ENCODE measurements at regions not wholly inside any gene's neighbourhood (a gene's known extent, or its start where the extent isn't known, plus 50 kb on each side); places are given as distances from the start of the nearest gene placed in this dataset.

DNA sequence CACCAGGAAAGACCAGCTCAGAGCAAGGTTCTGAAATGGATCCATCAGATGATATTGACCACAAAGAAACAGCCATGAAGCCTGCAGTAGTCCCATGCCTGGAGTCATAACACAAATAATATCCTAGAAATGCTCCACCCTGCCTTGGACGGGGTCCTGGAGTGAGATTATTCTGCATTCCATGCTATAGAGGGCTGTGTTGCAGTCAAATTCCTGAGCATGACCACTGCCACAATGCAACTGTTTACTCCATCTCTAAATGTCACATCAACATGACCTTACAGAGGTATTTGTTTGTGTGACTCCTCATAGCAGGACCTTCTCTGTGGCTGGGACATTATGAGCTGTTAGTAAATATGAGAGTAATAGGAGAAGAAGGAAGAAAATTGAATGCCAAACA lies 257.5 kb upstream of the TCF21 start:
- no peak for DNase-seq (ENCODE audit: low read depth)

DNA sequence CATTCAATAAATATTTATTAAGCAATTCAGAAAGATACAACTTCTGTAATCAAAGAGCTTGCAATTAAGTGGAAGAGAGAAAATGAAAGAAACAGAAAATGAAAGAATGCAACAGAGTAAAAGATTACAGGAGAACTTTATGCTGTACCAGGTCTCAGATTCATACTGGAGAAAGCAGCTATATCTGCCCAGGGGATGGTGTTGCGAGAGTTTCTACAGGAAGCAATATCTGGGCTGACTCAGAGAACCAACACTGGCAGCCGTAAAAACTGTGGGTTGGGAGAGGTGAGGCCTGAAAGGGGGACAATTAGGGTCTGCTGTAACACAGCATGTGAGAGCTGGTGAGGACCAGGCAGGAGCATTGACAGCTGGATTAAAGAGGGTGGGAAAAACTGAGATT lies 256.7 kb upstream of the TCF21 start:
- DNase-seq (ENCODE audit: low read depth), result no peak

DNA sequence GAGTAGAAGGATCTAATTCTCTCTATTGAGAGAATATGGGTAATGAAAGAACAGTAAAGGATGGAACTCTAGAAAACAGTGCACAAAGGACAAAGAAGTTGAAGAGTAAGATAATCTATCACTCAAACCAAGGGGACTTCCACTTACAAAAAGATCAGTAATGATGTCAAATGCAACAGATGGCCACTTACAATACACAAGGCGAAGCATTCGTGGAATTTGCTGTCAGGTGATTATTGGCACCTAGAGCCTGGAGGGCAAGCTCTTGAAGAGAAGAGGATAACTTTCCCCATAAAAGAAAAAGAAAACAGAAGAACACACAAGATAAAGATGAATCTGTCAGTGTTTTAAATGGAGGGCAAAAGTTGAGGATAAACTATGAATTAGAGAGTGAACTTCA lies 256.0 kb upstream of the TCF21 start:
- no peak for DNase-seq (ENCODE audit: low read depth)

DNA sequence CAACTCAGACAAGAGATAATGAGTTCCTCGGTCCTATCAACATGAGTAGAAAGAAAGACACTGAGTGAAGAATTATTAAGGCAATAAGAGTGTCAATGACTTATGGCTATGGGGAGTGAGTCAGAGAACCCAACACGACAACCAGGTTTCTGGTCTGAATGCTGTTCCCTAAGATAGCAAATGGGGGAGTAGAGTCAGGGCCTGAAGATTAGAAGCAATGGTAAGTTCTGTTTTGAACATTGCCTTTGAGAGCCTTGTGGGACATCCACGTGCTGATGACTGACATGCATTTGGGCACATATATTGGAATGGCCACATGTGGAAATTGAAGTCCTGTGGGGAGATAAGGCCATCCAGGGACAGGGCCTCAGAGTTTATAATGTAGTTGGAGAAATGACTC lies 254.4 kb upstream of the TCF21 start:
- no peak for DNase-seq (ENCODE audit: low read depth)

DNA sequence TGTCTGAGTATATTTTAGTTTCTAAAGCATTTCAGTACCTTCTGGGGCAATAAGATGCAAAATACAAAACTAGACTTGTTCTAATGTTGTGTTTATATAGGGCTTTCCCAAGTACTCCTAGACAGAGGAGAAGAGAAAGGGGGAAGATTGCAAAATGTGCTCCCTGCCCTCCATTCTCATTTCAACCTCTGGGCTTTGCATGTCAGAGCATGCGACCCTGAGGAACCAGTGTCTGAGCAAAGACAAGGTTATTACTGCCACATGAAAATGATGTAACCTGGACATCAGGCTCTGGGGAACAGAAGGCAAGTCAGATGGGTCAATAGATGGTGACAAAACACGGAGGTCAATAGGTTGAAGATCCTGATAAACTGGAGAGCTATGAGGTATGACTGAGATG lies 253.5 kb upstream of the TCF21 start:
- no peak for DNase-seq (ENCODE audit: low read depth)

DNA sequence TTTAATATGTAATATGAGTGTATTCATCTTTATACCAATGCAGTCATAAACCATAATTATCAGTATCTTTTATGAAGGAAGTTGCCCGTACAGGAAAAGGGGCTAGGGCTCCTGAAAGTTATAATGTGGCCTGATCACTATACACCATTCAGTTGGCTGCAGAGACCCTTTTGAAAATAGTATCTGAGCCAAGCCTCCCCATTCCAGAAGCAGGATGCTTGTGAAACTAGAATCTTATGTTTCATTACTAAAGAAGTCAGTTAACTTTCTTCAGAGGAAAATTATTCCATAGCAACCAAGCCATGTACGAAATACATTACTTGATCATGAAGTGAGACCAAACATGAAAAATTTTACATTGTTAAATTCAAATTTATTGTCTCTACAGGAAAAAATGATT lies 251.5 kb upstream of the TCF21 start:
- DNase-seq (ENCODE audit: low read depth), result no peak

DNA sequence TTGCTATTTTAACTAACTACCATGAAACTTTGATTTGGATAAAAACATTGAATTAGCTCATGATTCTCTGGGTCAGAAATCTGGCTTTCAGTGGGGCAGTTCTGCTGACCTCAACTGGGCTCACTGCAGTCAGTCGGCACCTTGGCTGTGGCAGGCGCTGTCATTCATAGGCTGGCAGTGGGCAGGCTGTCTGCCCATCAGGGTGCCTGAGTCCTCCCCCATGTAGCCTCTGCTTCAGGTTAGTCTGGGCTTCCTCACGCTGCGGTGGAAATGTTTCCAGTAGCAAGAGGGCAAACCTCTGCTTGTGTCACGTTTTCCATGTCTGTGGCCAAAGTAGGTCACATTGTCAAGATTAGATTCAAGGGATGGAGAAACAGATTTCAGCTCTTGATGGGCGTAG lies 251.0 kb upstream of the TCF21 start:
- no peak for DNase-seq (ENCODE audit: low read depth)

DNA sequence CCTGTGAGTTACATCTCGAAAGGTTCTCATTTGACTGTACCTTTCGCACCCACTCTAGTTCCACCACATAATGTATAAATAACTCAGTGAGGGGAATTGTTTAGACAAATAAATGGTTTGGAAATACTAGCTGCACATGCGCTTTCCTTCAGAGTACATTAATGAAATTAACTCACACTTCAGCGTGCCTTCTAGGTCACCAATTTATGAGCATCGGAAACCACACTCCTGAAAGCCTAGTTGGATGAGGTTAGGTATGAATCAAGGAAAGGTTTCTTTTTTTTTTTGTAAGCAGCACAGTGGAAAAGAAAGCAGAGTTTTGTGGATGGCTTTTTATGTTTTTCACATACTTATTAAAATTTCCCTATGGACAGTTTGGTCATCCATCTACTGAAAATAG lies 247.8 kb upstream of the TCF21 start:
- DNase-seq (ENCODE audit: low read depth), result no peak

DNA sequence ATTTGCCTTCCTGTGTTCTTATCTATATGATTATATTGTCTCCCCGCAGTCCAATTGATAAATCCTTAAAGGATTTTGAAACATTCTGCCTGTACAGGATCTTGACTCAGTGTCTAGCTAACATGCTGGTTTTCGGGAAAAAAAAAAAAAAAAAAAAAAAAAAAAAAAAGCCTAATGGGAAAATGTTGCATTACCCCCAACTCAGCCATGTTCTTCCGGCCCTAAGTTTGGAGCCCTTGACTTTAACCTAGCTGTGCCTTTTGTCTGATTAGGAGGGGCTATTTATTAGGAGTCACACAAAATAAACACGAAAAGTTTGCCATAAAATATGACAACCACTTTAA lies 244.4 kb upstream of the TCF21 start:
- no peak for DNase-seq (ENCODE audit: low read depth)

DNA sequence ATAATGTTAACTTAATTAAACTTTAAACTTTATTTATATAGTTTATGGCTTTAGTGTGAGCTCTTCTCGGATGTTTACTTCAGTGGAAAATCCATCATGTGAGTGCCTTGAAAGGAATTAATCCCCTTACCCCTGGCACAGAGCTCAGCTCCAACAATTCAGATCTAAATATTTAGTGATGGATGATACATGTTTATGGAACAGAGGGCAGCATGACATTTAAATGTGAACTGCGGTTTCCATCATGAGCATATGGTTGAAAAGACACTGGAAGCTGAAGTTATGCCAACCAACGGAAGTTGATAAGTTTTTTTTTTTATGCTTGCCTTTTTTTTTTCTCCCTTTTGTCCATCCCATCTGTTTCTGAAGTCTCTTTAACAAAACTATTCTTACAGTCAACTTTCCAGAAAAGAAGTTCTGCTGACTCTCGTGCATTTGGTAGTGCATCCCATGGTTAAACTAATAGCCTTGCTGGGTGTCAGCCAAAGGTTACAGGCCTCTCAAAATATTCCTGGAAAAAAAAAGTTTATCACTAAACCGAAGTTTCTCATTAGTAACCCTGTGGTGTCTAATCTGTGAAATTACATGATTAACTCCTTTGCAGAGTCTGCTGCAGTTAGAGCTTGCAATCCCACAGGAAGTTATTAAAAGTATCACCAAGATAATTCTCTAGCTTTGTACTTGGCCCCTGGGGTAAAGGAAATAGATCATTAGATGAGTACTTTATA lies 243.9 kb upstream of the TCF21 start:
- DNase-seq (ENCODE audit: low read depth), result no peak

DNA sequence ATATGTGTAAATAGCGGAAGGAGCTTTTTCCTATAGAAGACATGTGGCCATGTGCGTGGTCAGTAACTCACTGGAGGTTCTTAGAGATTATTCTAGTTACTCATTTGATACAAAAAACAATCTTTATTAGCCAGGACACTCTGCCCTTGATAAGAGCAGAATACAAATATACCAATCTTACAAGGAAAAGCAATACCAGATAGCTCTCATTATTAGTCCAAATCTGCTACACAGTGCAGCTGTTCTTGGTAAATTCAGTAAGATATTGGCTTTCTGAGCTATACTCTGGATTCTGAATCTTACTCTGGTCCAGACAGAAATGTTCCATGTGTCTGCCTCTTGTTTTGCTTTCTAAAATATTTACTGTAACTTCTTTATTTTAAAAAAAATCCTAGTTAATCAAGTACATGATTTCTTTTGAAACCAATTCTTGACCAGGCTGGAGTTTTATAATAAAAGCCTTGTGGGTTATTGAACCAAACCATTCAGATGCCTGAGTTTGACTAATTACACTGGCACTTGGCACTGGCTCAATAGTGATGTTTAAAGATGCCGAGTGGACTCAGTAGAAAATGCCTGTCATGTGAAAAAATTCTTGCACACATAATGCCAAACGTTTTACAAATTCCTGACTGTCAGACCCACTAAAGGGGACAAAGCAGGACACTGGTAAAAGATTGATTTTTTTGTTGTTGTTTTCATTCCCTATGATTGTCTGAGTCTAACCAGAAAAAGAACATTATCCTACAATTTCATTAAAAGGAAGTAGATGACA lies 242.8 kb upstream of the TCF21 start:
- no peak for DNase-seq (ENCODE audit: low read depth)

DNA sequence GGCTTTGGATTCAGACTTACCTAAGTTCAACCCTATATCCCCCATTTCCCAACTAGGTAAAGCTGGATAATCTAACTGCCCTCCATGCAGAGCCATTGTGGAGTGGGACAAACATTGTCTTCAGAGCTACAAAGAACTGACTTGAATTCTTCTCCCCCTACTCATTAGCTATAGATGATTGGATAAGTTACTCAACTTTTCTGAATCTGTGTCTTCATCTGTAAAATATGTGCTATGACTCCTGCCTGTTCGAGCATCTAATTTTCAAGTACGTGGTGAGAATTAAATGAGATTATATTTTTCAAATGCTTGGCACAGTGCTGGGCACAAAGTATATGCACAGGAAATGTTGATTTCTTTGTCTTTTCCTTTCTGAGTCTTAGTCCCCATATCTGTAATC lies 240.3 kb upstream of the TCF21 start:
- no peak for DNase-seq (ENCODE audit: low read depth)

DNA sequence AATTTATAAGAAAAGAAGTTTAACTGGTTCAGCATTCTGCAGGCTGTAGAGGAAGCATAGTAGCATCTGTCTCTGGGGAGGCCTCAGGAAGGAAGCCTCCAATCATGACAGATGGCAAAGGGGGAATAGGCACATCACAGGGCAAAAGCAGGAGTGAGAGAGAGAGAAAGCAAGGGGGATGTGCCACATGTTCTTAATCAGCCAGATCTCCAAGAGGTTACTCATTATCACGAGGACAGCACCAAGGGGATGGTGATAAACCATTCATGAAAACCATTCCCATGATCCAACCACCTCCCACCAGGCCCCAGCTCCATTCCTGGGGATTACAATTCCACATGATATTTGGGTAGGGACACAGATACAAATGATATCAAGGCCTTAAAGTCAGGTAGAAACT lies 217.5 kb upstream of the TCF21 start:
- no peak for DNase-seq (ENCODE audit: low read depth)

DNA sequence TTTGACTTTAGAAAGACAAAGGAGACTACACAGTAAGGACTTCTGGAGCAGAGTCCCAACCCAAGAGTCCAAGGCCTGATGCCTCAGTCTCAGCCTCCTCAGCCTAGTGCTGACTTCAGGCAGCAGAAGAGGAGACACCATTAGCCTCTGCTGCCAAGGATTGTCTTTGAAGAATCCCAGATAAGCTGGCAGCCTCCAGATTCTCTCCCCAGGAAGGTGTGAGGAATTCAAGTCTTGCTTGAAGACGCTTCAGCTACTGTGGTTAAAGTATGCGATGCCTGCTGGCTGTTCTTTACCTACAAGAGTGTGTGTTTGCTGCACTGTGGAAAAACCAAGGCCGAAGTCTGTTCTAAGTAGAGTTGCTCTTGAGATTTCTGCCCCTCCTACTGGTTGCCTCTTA lies 215.9 kb upstream of the TCF21 start:
- no peak for DNase-seq (ENCODE audit: low read depth)

DNA sequence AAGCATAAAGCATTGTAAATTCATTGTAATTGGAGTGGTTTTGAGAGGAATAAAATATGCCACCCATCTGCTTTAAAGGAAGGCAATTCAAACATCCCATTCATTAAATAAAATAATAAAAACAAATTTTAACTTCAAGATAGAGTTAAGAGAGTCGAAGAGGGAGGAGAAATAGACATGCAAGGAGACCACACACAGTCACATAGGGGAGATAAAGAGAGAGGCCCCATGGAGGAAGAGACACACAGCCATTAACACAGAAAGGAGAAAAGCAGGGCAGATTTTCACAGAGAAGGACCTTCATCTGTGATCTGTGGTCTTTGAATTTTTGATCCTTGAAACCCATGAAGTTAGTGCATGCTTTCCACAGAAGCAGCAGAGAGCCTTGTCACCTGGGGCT lies 214.3 kb upstream of the TCF21 start:
- no peak for DNase-seq (ENCODE audit: low read depth)

DNA sequence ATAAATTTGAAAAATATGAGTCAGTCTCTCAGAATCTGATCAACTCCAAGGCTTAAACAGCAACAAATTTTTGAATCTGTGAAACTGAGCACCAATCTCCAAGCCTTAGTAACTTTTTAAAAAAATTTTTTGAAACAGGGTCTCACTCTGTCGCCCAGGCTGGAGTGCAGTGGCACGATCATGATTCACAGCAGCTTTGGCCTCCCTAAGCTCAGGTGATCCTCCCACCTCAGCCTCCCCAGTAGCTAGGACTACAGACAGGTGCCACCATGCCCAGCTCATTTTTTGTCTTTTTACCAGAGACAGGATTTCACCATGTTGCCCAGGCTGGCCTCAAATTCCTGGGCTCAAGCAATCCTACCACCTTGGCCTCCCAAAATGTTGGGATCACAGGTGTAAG lies 207.9 kb upstream of the TCF21 start:
- DNase-seq (ENCODE audit: low read depth), result no peak

DNA sequence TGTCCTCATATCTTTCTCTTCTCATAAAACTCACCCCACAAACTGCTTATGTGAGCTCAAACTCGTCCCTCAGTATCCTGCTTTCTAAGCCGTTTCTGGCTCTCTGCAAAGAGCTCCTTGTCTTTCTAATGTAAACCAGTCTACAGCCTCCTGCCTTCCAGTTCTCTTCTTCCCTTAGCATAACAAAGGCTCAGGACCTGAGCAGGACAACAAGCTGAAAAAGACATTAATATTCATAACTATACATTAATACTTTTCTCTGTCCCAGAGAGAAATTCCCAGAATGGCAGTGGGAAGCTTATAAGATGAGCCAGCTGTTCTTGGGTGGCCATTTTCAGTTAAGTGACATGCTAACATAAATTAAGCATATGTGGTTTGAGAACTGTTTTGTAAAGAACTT lies 207.0 kb upstream of the TCF21 start:
- DNase-seq (ENCODE audit: low read depth), result no peak

DNA sequence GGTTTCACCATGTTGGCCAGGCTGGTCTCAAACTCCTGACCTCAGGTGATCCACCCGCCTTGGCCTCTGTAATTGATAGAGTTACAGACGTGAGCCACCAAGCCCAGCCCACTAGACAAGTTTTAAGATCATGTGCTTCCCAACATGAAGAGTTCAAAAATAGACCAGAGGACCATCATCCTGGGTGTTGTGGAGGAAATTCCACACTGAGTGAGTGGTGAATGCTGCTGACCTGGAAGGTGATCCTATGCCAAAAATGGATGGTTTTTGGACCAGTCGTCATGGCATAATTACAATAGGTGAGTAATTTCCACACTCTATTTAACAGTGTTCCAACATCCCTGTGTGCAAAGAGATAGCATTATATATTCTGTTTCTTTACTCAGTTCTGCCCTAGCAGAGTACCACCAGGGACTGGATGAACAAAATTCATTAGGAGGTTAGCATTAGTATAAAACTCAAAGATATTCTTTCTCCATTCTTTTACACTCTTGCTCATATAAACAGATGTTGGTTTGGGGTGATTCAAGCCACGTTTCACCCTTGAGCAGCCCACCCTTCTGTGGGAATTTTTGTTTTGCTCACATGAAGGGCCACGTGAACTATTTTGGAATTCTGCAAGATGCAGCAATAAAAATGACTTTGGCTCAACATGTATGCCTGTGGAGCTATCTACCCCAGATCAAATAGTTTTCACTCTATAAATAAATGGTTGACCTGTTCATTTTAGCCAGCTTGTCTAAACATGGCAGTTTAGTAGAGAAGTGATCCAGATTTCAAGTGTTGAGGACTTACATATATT lies 206.2 kb upstream of the TCF21 start:
- no peak for DNase-seq (ENCODE audit: low read depth)

DNA sequence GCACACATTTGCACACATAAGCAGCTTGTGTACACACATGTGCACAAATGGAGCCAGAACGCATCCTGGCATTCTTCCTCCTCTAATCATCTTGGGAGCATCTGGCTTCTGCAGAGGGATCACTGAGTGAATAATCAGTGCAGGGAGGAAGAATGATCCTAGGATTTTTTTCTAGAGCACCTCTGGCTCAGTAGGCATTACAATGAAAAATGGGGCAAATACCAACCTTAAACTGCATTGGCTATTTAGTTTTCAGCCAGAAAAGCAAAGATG lies 205.7 kb upstream of the TCF21 start:
- no peak for DNase-seq (ENCODE audit: low read depth)

DNA sequence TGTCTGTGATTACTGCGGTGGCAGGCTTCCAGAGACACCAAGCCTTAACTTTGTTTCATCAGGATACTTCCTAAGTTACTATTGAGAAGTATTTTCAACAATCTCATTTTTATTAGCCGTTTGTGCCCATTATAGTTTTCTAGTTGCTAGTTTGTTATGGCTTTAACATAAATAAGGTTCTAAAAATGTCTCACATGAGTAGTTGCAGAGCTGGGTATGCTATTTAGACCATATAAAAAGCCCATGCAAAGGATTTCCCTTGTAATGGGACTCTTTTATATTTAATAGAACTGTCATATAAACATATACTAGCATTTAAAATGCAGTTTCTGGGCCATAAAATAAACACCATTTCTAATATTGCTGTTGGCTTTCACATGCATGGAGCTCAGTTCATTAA lies 205.3 kb upstream of the TCF21 start:
- DNase-seq (ENCODE audit: low read depth), result no peak

DNA sequence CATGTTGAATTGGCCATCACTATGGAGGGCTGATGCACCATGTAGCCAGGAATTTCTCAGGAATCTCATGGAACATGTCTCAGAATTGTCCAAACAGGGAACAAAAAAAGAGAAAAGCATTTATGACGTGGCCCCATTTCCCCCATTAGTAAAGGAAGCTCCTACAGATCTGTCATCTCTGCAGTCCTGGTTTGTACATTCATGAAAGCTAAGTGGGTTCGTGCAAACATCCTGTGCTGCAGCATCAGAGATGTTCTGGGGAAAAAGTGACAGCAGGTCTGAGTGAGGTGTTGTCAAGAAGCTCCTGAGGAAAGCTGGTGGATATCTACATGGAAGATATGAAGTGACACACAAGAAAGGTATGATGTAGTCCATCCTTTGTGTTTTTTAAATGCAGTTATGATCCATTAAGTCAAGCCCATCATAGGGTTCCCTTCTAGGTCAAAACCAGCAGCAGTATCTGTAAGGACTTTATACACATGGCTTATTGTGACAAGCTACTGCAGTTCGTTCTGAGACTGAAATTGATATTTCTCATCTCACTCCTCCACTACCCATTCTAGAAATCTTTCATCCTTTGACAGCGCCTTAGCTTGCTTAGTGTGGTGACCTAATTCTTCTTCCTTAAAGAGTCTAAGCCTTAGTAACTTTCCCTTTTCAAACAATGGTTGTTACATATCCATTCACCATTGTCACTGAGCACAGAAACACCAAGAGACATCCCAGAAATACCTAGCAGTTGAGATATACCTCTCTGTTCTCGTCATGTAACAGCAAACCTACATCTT lies 200.0 kb upstream of the TCF21 start:
- no peak for DNase-seq (ENCODE audit: low read depth)

DNA sequence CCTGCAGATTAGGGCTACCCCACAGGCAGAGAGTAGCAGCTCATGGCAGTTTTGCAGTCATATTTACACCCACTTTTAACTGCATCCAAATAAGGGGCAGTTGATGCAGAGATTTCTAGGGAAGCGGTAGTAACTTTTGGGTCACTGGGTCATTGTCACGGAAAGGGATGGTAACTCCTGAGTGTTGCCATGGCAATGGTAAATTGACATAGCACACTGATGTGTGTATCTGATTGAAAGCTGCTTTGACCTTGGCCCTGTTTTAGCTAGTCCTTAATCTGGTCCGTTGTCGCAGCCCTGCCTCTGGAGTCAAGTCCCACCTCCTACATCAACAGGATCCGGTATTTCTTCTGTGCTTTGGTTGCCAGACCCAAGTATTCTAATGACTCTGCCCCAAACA lies 199.1 kb upstream of the TCF21 start:
- DNase-seq (ENCODE audit: low read depth), result no peak

DNA sequence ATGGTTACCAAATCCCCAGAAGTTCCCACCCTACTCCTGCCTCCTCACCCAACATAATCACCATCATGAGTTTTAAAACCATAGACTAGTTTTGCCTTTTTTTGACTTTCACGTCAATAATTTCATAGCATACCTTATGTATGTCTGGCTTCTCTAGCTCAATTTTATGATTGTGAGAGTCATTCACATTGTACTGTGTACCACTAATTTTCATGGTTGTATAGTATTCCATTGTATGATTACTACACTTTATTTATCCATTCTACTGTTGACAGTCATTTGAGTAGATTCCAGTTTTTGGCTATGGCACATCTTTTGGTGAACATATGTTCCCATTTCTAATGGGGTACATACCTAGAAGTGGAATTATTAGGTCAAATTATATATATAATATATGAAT lies 195.3 kb upstream of the TCF21 start:
- no peak for DNase-seq (ENCODE audit: low read depth)

Data from stimulated activated CD8-positive, alpha-beta memory T cell treated with anti-CD3 and anti-CD28 coated beads, Interleukin-15, amount 100 ng/mL, for 1 hour (primary cell).